ENCODE measurements at regions not wholly inside any gene's neighbourhood (a gene's known extent, or its start where the extent isn't known, plus 50 kb on each side); places are given as distances from the start of the nearest gene placed in this dataset.

GRCh38 chr16:60328152-60328551 is 1594.0 kb upstream of the GOT2 start:
- DNase-seq = no peak
- in situ Hi-C loops (cut with HindIII; ENCODE audit: low pct_ligation_motif_present, low pct_unique_long_range_greater_than_20kb, low sequenced_read_pairs) = no loop called here

GRCh38 chr16:60318486-60318885 is 1584.4 kb upstream of the GOT2 start:
- in situ Hi-C loops (cut with HindIII; ENCODE audit: low pct_ligation_motif_present, low pct_unique_long_range_greater_than_20kb, low sequenced_read_pairs) = no loop called here

GRCh38 chr16:60310846-60311445 is 1576.8 kb upstream of the GOT2 start:
- in situ Hi-C loops (cut with HindIII; ENCODE audit: low pct_ligation_motif_present, low pct_unique_long_range_greater_than_20kb, low sequenced_read_pairs) = no loop called here
- DNase-seq = no peak

More at GRCh38 chr16:60318486-60318885, 1584.4 kb upstream of the GOT2 start:
- no peak for DNase-seq

DNA sequence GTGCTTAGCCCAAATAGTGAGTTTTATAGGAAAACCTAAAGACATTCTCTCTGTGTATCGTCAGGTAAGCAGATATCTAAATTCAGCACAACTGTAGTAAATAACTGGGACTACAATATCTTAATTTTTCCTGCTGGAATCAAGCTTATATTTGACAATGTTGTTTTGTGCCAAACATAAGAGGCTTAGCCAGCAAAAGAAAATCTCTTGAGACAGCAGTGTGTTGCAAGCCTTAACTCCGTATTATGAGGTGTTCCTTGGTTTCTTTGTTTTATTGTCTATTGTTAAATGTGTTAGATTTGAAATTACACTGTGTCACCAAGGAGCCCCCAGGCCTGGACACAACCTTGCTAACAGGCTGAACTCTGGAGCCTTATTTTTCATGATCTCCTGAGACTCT is 1570.6 kb upstream of the GOT2 start:
- in situ Hi-C loops (cut with HindIII; ENCODE audit: low pct_ligation_motif_present, low pct_unique_long_range_greater_than_20kb, low sequenced_read_pairs) = no loop called here
- no peak for DNase-seq

- in situ Hi-C loops (cut with HindIII; ENCODE audit: low pct_ligation_motif_present, low pct_unique_long_range_greater_than_20kb, low sequenced_read_pairs) = no loop called here
- no peak for DNase-seq
These were observed 1570.0 kb upstream of the GOT2 start for GRCh38 chr16:60304066-60304465.

- no peak for DNase-seq
- in situ Hi-C loops (cut with HindIII; ENCODE audit: low pct_ligation_motif_present, low pct_unique_long_range_greater_than_20kb, low sequenced_read_pairs) = no loop called here
These were observed 1568.6 kb upstream of the GOT2 start for GRCh38 chr16:60302676-60303075.

- in situ Hi-C loops (cut with HindIII; ENCODE audit: low pct_ligation_motif_present, low pct_unique_long_range_greater_than_20kb, low sequenced_read_pairs) = no loop called here
- DNase-seq = no peak
These were observed 1568.1 kb upstream of the GOT2 start for GRCh38 chr16:60302261-60302660.

DNA sequence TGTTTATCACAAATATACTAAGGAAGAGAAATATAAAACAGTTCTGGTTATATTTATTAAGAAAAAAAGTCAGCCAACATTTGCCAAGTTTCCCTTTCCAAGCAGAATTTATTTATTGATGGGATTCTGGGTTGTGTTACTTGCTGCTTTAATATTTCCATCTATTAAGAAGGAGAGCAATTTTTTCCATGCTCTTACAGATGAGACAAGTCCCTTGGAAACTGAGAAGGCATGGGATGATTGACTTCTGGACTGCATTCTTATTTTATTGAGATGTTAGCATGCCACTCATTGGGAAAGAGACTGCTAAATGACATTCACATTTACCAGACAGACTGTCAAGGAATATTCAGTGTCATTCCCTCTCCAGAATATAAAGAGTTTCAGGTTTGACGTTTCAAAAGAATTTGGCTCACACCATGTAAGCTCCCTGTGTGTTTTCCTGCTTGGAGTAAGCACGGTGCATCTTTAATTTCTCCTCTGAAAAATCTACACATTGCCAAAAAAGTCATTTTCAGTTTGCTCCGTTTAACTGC is 1565.2 kb upstream of the GOT2 start:
- in situ Hi-C loops (cut with HindIII; ENCODE audit: low pct_ligation_motif_present, low pct_unique_long_range_greater_than_20kb, low sequenced_read_pairs) = no loop called here
- DNase-seq = no peak

- in situ Hi-C loops (cut with HindIII; ENCODE audit: low pct_ligation_motif_present, low pct_unique_long_range_greater_than_20kb, low sequenced_read_pairs) = no loop called here
- DNase-seq = no peak
These were observed 1561.3 kb upstream of the GOT2 start for GRCh38 chr16:60295451-60295850.

- in situ Hi-C loops (cut with HindIII; ENCODE audit: low pct_ligation_motif_present, low pct_unique_long_range_greater_than_20kb, low sequenced_read_pairs) = no loop called here
- no peak for DNase-seq
These were observed 1551.7 kb upstream of the GOT2 start for GRCh38 chr16:60285794-60286193.

GRCh38 chr16:60279061-60279665 is 1545.0 kb upstream of the GOT2 start:
- no peak for DNase-seq
- in situ Hi-C loops (cut with HindIII; ENCODE audit: low pct_ligation_motif_present, low pct_unique_long_range_greater_than_20kb, low sequenced_read_pairs) = no loop called here

DNA sequence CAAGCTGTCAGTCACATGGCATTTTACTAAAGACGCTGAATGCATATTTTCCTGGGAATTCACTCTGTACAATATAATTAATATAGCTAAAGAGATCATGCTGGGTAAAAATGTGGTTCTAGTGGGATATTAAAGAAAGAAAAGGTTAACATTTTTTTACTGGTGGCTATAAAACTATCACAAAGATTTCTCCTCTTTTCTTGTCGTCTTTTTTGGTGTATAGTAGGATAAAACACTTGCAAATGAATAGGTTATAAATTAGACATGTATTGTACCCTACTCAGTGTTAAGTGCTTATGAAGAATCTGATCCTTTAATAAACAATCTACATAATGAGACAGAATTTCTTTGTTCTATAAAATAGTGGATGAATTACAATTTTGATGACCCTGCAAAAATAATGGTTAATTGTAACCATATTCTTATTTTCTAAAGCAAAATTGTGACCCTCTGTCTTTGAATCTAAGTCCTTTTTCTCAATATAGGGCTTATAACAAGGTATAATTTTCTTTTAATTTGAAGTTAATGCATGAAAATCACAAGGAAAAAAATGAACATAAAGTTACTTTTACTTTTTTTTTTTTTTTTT is 1540.4 kb upstream of the GOT2 start:
- no peak for DNase-seq
- in situ Hi-C loops (cut with HindIII; ENCODE audit: low pct_ligation_motif_present, low pct_unique_long_range_greater_than_20kb, low sequenced_read_pairs) = no loop called here

GRCh38 chr16:60271781-60272180 is 1537.7 kb upstream of the GOT2 start:
- in situ Hi-C loops (cut with HindIII; ENCODE audit: low pct_ligation_motif_present, low pct_unique_long_range_greater_than_20kb, low sequenced_read_pairs) = no loop called here
- DNase-seq = no peak

GRCh38 chr16:60271025-60271771 is 1537.1 kb upstream of the GOT2 start:
- in situ Hi-C loops (cut with HindIII; ENCODE audit: low pct_ligation_motif_present, low pct_unique_long_range_greater_than_20kb, low sequenced_read_pairs) = no loop called here
- no peak for DNase-seq

DNA sequence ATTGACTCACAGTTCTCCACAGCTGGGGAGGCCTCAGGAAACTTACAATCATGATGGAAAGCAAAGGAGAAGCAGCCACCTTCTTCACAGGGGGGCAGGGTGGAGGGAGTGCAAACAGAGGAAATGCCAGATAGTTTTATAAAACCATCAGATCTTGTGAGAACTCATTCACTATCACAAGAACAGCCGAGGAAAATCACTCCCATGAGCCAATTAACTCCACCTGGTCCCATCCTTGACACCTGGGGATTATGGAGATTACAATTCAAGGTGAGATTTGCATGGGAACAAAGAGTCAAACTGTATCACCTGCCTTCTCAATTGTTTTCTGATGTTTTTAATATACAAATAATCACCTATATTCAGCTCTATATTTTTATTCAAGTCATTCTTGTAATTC is 1527.3 kb upstream of the GOT2 start:
- DNase-seq = no peak
- in situ Hi-C loops (cut with HindIII; ENCODE audit: low pct_ligation_motif_present, low pct_unique_long_range_greater_than_20kb, low sequenced_read_pairs) = no loop called here

DNA sequence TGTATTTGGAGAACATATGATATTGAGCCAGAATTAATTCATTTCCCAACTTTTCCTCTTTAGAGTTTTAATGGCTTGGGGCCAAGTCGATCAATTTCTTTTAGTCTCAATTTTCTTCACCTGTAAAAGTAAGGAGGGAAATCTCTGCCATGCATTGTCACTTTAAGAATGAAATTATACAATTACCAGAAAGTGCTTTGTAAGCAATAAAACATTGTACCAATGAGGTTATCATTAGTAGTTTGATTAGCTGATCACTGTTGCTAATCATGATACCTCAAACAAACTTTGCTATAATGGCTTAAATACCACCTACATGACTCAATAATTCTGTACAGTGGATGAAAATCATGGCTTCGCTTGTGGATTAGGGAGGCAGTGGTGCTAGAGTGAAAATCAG is 1525.8 kb upstream of the GOT2 start:
- DNase-seq = no peak
- in situ Hi-C loops (cut with HindIII; ENCODE audit: low pct_ligation_motif_present, low pct_unique_long_range_greater_than_20kb, low sequenced_read_pairs) = no loop called here

GRCh38 chr16:60246086-60246485 is 1512.0 kb upstream of the GOT2 start:
- in situ Hi-C loops (cut with HindIII; ENCODE audit: low pct_ligation_motif_present, low pct_unique_long_range_greater_than_20kb, low sequenced_read_pairs) = no loop called here
- no peak for DNase-seq

DNA sequence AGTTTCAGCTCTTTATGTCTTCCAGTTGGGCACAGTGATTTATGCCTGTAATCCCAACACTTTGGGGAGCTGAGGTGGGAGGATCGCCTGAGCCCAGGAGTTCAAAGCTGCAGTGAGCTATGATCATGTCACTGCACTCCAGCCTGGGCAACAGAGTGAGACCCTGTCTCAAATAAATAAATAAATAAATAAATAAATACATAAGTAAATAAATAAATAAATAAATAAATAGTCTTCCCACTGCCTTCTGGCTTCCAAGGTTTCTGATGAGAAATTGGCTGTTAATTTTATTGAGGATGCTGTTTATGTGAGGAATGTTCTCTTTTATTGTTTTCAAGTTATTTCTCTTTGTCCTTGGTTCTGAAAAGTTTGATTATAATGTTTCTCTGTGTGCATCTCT is 1507.6 kb upstream of the GOT2 start:
- no peak for DNase-seq
- in situ Hi-C loops (cut with HindIII; ENCODE audit: low pct_ligation_motif_present, low pct_unique_long_range_greater_than_20kb, low sequenced_read_pairs) = no loop called here

DNA sequence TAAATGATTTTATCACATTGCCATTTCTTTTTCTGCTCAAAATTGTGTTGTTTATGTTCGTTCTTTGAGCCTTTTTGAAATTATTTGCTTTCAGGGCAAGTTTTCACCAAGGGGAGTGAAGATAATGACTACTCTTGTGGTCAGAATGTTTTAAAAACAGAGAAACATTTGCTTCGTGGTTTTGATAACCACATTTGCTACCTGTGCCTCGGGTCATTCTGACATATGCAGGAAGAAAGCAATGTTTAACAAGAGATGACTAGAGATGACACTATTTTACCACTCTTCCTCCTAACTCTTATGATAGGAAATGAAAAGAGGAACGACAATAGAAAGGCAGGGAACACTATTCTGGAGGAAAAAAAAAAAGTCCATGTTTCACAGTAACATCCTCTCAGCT is 1496.5 kb upstream of the GOT2 start:
- DNase-seq = no peak

More for the DNA sequence above, 1496.5 kb upstream of the GOT2 start:
- in situ Hi-C loops (cut with HindIII; ENCODE audit: low pct_ligation_motif_present, low pct_unique_long_range_greater_than_20kb, low sequenced_read_pairs) = no loop called here
